HG03457 (cell line): ENCODE measurements at regions not wholly inside any gene's neighbourhood (a gene's known extent, or its start where the extent isn't known, plus 50 kb on each side); places are given as distances from the start of the nearest gene placed in this dataset.

Experiments
- ATAC-seq: cut with Tn5 transposase; IDR thresholded peaks from one replicate; pipeline ENCODE4 v1.9.1; 2021; ENCODE audit warnings: moderate number of reproducible peaks; ENCODE audit not compliant: unreplicated experiment

GRCh38 chr4:24705016-24705753, 90.2 kb upstream of the SOD3 start:
- no peak for ATAC-seq

- ATAC-seq, result no peak
Observed at GRCh38 chr4:24713604-24714003, 81.8 kb upstream of the SOD3 start.

DNA sequence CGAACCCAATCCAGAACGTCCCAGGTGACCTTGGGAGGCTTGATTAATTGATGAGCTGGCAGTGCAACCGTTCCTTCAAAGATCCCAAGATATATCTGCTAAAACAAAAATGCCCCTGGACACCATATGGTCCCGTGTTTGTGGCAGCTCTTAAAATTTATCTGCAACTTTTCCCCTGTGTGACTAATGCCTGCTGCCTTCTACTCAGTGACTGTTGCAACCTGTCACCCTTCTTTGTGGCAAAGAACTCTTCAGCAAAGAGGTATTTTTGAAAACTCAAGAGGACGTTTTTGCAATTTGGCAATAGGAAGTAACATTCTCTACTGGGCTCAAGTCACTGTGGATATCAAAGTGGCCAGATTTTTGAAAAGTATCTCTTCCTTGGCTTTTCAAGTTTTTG, 75.8 kb upstream of the SOD3 start:
- no peak for ATAC-seq

- ATAC-seq, result no peak
Observed at GRCh38 chr4:24720436-24720835, 74.9 kb upstream of the SOD3 start.

GRCh38 chr4:24720979-24721378, 74.4 kb upstream of the SOD3 start:
- no peak for ATAC-seq

DNA sequence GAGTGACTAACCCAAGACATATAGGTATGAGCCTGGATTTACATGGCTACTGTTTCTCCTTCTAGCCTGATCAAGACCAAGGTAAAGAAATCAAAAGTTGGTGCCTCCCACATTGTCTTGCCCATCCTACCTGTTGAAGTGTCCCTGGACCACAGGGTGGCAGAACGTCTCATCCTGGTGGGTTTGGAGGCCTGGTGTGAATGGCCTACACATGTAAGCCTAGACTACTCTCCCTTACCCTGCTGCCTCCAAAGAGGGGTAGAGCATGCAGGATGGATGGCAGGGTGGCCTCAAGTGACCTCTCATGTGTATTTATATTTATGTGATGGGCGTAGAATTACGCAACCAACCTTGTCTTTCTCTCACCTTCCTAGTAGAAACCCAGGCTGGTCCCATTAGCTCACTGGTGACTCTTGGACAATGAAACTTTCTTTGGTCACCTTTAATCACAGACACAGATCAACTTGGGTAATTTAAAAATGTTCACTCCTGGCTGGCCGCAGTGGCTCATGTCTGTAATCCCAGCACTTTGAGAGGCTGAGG, 73.3 kb upstream of the SOD3 start:
- no peak for ATAC-seq

DNA sequence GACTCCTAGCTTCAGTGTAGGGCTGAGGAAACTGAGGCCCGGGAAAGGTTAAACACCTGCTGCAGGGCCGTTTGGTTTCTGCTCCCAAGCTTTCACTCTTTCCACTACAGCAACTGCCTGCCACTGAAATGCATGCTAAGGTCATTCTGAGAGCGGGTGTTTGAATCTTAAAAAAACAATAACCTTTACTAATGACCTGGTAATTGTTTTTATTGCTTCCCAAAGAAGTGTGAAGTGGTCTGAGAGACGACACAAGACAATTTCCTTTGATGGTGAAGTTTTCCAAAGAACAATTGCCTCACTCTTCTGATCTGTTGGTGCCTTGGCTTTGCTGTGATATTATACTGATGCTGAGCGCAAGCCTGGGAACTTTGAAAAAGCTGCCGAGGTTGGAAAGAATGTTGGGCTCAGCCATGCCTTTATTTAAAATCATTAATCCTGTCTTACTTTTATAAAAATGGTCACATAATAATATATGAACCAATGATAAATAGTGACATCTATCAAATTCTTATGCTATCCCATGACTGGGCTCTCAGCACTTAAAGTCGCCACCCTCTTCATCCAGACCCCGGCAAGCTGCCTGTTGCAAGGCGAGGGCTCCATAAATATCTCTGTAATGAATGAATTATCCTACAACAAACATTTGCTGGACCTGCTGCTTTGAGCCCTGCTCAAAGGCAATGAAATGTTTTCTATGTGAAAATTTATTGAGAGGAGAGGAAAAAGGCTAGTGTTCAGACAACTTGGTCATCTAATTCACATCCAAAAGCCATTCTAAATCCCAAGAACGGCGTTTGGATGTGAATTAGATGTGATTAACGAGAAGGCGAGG, 67.8 kb upstream of the SOD3 start:
- ATAC-seq, result no peak

DNA sequence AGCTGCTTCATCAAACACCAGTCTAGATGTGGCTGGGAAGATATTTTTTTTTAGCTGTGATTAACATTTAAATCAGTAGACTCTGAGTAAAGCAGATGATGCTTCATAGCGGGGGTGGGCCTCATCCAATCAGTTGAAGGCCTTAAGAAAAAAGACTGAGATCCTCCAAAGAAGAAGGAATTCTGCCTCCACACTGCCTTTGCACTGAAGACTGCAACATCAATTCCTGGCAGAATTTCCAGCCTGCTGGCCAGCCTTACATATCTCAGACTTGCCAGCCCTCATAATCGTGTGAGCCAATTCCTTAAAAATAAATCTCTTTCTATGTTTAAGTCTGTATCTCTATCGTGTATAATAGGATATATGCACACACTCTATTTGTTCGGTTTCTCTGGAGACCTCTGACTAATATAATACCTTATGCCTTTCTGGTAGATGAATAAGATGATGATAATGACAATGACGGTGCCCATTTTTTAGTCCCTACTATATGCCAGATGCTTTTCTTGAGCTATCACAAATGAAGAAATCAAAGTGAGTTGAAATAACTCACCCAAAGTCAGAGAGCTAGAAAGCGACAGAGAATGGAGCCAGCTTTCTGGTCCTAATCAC, 66.1 kb upstream of the SOD3 start:
- ATAC-seq, result no peak

GRCh38 chr4:24730256-24731001, 64.9 kb upstream of the SOD3 start:
- ATAC-seq, result no peak

DNA sequence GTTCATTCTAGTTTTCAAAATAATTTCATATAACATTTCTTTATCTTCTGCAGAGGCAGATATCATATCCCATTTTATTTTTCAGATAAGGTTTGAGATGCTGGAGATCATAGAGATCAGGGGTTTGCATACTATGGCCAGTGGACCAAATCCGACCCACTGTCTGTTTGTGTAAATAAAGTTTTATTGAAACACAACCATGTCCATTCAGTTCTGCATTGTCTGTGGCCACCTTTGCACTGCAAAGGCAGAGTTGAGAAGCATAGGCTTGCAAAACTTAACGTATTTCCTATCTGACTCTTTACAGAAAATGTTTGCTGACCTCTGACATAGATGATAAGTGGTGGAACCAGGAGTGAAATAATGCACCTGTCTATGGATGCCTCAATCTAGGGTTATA, 63.9 kb upstream of the SOD3 start:
- ATAC-seq, result no peak

- no peak for ATAC-seq
Observed at GRCh38 chr4:24734511-24734910, 60.9 kb upstream of the SOD3 start.

DNA sequence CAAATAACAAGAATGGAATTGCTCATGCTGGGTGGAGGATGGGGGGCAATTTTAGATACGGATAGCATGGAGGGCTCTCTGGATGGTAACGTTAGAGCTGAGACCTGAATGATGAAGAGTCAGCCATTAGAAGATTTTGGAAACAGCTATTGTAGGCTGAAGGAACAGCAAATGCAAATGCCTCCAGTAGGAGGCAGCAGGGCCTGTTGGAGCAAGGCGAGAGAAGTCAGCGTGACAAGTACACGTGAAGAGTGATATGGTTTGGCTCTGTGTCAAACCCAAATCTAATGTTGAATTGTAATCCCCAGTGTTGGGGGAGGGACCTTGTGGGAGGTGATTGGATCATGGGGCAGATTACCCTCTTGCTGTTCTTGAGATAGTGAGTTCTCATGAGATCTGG, 59.3 kb upstream of the SOD3 start:
- ATAC-seq, result no peak

DNA sequence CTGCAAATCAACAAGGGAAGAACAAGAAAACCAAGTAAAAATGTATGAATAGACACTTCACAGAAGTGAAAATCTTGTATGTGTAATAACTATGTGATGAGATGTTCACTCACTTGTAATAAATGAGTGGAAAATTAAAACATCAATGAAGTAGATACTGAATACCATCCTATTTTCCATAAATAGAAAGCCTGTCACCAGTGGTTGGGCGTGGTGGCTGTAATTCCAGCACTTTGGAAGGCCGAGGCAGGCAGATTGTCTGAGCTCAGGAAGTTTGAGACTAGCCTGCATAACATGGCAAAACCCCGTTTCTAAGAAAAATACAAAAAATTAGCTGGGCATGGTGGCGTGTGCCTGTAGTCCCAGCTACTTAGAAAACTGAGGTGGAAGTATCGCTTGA, 53.5 kb upstream of the SOD3 start:
- no peak for ATAC-seq

GRCh38 chr4:24742335-24742734, 53.0 kb upstream of the SOD3 start:
- no peak for ATAC-seq

DNA sequence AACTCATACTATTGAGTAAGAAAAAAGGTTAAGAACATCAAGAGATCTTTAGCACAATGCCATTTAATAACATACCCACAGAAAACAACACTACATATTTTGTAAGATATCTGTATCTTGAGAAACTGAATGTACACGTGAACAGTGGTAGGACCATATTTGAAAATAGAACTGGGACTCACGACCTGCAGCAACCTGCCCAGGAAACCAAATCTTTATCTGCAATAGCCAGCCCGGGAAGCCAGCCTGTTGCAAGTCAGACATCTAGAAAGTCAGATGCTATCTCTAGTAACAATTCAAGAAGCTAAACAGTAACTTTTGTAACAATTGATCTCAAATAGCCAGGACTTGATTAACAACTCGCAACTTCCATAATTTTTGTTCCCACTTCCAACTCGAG, 52.6 kb upstream of the SOD3 start:
- no peak for ATAC-seq

DNA sequence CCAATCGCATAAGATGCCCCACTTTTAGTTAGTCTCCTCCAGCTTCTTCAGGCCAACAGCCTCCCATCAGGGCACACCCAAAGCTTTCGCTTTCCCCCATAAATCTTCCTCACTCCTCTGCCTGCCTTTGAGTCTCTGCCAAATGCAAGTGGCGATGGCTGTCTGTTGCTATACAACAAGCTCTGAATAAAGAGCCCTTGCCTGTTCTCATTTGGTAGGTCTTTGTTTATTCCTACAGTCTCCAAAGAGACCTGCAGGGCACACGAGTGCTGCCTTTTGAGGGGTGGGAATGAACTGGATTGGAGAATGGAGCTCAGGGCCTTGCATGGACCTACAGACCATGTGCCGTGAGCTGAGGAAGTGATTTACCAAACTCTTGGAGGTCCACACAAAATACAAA, 52.2 kb upstream of the SOD3 start:
- ATAC-seq, result no peak

GRCh38 chr4:24743927-24744326, 51.4 kb upstream of the SOD3 start:
- no peak for ATAC-seq

- no peak for ATAC-seq
Observed at GRCh38 chr4:24745172-24745895, 50.0 kb upstream of the SOD3 start.
